Astrocyte (in vitro differentiated cells and primary cell): ENCODE measurements at regions not wholly inside any gene's neighbourhood (a gene's known extent, or its start where the extent isn't known, plus 50 kb on each side); places are given as distances from the start of the nearest gene placed in this dataset.
"Not testable (repeated sequence)": the region's sequence is repeated elsewhere in the genome, so short reads cannot be mapped to it uniquely, and the experiment has no call there.

Experiments used
- DNase-seq: peaks from one replicate; pipeline ENCODE4 v3.0.0-alpha.2; 2010; ENCODE audit warnings: low read depth
- FAIRE-seq: peaks from 2 replicates; lab custom pipeline; 2011; peaks lifted over from hg19 to GRCh38; lab: Jason Lieb, UNC
- H2AFZ ChIP-seq: 2 replicates; pipeline ENCODE4 v1.6.0; 2012; ENCODE audit warnings: low read depth, low read length, inconsistent platforms
- H3K27ac ChIP-seq: 2 replicates; pipeline ENCODE4 v1.5.1; 2011; ENCODE audit warnings: low read depth, low read length, inconsistent platforms
- H3K27me3 ChIP-seq: 2 replicates; pipeline ENCODE4 v1.6.0; 2011; ENCODE audit warnings: low read length, inconsistent platforms; ENCODE audit not compliant: insufficient read depth
- H3K36me3 ChIP-seq: 2 replicates; pipeline ENCODE4 v1.5.1; 2011; ENCODE audit warnings: low read length, inconsistent platforms; ENCODE audit not compliant: insufficient read depth
- H3K4me1 ChIP-seq: 2 replicates; pipeline ENCODE4 v1.5.1; 2011; ENCODE audit warnings: low read length, inconsistent platforms; ENCODE audit not compliant: insufficient read depth
- H3K4me2 ChIP-seq: 2 replicates; pipeline ENCODE4 v1.6.0; 2012; ENCODE audit warnings: low read length, inconsistent platforms
- H3K4me3 ChIP-seq: 2 replicates; pipeline ENCODE4 v1.5.1; 2011; ENCODE audit warnings: low read depth, mild to moderate bottlenecking, low read length, inconsistent platforms; ENCODE audit not compliant: insufficient read depth
- H3K79me2 ChIP-seq: 2 replicates; pipeline ENCODE4 v1.6.0; 2012; ENCODE audit warnings: mild to moderate bottlenecking, low read length, inconsistent platforms; ENCODE audit not compliant: insufficient read depth
- H3K9ac ChIP-seq: 2 replicates; pipeline ENCODE4 v1.6.0; 2012; ENCODE audit warnings: mild to moderate bottlenecking, low read length, inconsistent platforms
- H3K9me3 ChIP-seq: 2 replicates; pipeline ENCODE4 v1.5.1; 2012; ENCODE audit warnings: low read depth, mild to moderate bottlenecking, low read length, inconsistent platforms; ENCODE audit not compliant: insufficient read depth
- H4K20me1 ChIP-seq: 2 replicates; pipeline ENCODE4 v1.6.0; 2012; ENCODE audit warnings: low read length, inconsistent platforms; ENCODE audit not compliant: insufficient read depth
- H3K27ac Mint-ChIP-seq: one replicate; pipeline ENCODE4 v1.8.0; 2021; ENCODE audit warnings: mild to moderate bottlenecking, mixed read lengths; ENCODE audit not compliant: unreplicated experiment
- H3K27me3 Mint-ChIP-seq: one replicate; pipeline ENCODE4 v1.8.0; 2021; ENCODE audit warnings: low read depth, mixed read lengths; ENCODE audit not compliant: unreplicated experiment
- H3K36me3 Mint-ChIP-seq: one replicate; pipeline ENCODE4 v1.8.0; 2021; ENCODE audit warnings: low read depth, mixed read lengths; ENCODE audit not compliant: unreplicated experiment
- H3K4me1 Mint-ChIP-seq: one replicate; pipeline ENCODE4 v1.8.0; 2021; ENCODE audit warnings: low read depth, mixed read lengths; ENCODE audit not compliant: unreplicated experiment
- H3K4me3 Mint-ChIP-seq: one replicate; pipeline ENCODE4 v1.8.0; 2021; ENCODE audit warnings: mild to moderate bottlenecking, moderate library complexity, mixed read lengths; ENCODE audit not compliant: unreplicated experiment
- H3K9me3 Mint-ChIP-seq: one replicate; pipeline ENCODE4 v1.8.0; 2021; ENCODE audit warnings: mild to moderate bottlenecking, mixed read lengths; ENCODE audit not compliant: unreplicated experiment
- EZH2 ChIP-seq: IDR thresholded peaks from 2 replicates; pipeline ENCODE4 v1.6.1; 2012; ENCODE audit warnings: mild to moderate bottlenecking, low read length, inconsistent platforms; ENCODE audit not compliant: insufficient read depth
- TF ChIP-seq, protein P1 (sequence below): IDR thresholded peaks from 2 replicates; pipeline ENCODE4 v1.5.1; 2011; ENCODE audit warnings: low read depth, mild to moderate bottlenecking, inconsistent platforms, low read length, moderate library complexity; ENCODE audit not compliant: insufficient read depth

DNA sequence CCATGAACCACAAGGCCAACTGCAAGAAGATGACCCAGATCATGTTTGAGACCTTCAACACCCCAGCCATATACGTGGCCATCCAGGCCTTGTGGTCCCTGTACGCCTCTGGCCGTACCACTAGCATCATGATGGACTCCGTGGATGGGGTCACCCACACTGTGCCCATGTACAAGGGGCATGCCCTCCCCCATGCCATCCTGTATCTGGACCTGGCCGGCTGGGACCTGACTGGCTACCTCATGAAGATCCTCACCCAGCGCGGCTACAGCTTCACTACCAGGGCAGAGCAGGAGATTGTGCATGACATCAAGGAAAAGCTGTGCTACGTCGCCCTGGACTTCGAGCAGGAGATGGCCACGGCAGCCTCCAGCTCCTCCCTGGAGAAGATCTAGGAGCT lies 153.7 kb downstream of the CAVIN4 start:
- no peak overlapping the region for H2AFZ ChIP-seq
- H3K4me1 ChIP-seq: no peaks in the 10 kb centered on the region
- Mint-ChIP-seq H3K27ac (no peak overlapping the region), H3K36me3 (no peaks in the 10 kb centered on the region), H3K9me3 (peaks cover 7% of the 10 kb centered on the region), H3K27me3 (no peaks in the 10 kb centered on the region), H3K4me3 (no peak overlapping the region), H3K4me1 (no peaks in the 10 kb centered on the region)
- H3K9ac ChIP-seq: no peak overlapping the region
- H3K36me3 ChIP-seq: no peaks in the 10 kb centered on the region
- H3K27me3 ChIP-seq: no peaks in the 10 kb centered on the region
- H4K20me1 ChIP-seq: no peaks in the 10 kb centered on the region
- FAIRE-seq (no peak), DNase-seq (no peak)
- H3K4me2 ChIP-seq: no peak overlapping the region
- H3K27ac ChIP-seq: no peak overlapping the region
- no peak overlapping the region for H3K4me3 ChIP-seq
- TF ChIP-seq, protein P1, sequence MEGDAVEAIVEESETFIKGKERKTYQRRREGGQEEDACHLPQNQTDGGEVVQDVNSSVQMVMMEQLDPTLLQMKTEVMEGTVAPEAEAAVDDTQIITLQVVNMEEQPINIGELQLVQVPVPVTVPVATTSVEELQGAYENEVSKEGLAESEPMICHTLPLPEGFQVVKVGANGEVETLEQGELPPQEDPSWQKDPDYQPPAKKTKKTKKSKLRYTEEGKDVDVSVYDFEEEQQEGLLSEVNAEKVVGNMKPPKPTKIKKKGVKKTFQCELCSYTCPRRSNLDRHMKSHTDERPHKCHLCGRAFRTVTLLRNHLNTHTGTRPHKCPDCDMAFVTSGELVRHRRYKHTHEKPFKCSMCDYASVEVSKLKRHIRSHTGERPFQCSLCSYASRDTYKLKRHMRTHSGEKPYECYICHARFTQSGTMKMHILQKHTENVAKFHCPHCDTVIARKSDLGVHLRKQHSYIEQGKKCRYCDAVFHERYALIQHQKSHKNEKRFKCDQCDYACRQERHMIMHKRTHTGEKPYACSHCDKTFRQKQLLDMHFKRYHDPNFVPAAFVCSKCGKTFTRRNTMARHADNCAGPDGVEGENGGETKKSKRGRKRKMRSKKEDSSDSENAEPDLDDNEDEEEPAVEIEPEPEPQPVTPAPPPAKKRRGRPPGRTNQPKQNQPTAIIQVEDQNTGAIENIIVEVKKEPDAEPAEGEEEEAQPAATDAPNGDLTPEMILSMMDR: no peak
- TF ChIP-seq EZH2: no peak
- H3K79me2 ChIP-seq: no peaks in the 10 kb centered on the region
- H3K9me3 ChIP-seq: no peaks in the 10 kb centered on the region

DNA sequence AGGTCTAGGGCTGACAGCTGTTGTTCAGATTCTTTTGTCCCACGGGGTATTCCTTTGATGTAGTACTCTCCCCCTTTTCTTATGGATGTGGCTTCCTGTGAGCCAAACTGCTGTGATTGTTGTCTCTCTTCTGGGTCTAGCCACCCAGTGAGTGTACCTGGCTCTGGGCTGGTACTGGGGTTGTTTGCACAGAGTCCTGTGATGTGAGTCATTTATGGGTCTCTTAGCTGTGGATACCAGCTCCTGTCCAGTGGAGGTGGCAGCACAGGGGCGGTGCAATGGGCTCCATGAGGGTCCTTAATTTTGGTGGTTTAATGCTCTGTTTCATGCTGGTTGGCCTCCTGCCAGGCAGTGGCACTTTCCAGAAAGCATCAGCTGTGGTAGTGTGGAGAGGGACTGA lies 161.3 kb downstream of the CAVIN4 start:
- H3K36me3 Mint-ChIP-seq: no peaks in the 10 kb centered on the region
- H4K20me1 ChIP-seq: no peaks in the 10 kb centered on the region
- no peak overlapping the region for H3K4me3 ChIP-seq
- FAIRE-seq (no peak), DNase-seq (no peak)
- no peaks in the 10 kb centered on the region for H3K27me3 ChIP-seq
- peaks cover 11% of the 10 kb centered on the region for H3K9me3 Mint-ChIP-seq
- no peak overlapping the region for H3K4me2 ChIP-seq
- H3K27ac ChIP-seq: no peak overlapping the region
- H3K79me2 ChIP-seq: no peaks in the 10 kb centered on the region
- H3K9me3 ChIP-seq: no peaks in the 10 kb centered on the region
- no peak overlapping the region for H2AFZ ChIP-seq
- no peaks in the 10 kb centered on the region for H3K27me3 Mint-ChIP-seq
- H3K4me3 Mint-ChIP-seq: no peak overlapping the region
- no peaks in the 10 kb centered on the region for H3K4me1 ChIP-seq
- H3K4me1 Mint-ChIP-seq: no peaks in the 10 kb centered on the region
- no peak overlapping the region for H3K27ac Mint-ChIP-seq
- no peaks in the 10 kb centered on the region for H3K36me3 ChIP-seq
- TF ChIP-seq, protein P1: no peak
- no peak for TF ChIP-seq EZH2
- H3K9ac ChIP-seq: no peak overlapping the region

DNA sequence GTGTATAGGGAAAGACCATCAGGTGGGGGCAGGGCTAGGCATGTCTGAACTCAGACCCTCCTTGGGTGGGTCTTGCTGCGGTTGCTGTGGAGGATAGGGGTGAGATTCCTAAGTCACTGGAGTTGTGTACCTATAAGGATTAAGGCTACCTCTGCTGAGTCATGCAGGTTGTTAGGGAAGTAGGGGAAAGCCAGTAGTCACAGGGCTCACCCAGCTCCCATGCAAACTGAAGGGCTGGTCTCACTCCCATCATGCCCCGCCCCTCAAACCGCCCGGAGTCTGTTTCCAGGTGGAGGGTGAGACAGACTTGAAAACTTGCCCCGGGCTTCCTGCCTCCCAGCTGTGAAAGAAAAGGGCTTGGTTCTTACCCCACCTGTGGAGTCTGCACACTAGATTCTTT lies 161.8 kb downstream of the CAVIN4 start:
- Histone ChIP-seq H3K9me3 (no peaks in the 10 kb centered on the region), H3K4me3 (no peak overlapping the region), H3K36me3 (no peaks in the 10 kb centered on the region), H3K79me2 (no peaks in the 10 kb centered on the region), H3K27me3 (no peaks in the 10 kb centered on the region), H4K20me1 (no peaks in the 10 kb centered on the region), H3K9ac (no peak overlapping the region), H3K4me1 (no peaks in the 10 kb centered on the region), H3K4me2 (no peak overlapping the region), H2AFZ (no peak overlapping the region), H3K27ac (no peak overlapping the region)
- no peak overlapping the region for H3K4me3 Mint-ChIP-seq
- no peak overlapping the region for H3K27ac Mint-ChIP-seq
- peaks cover 11% of the 10 kb centered on the region for H3K9me3 Mint-ChIP-seq
- H3K27me3 Mint-ChIP-seq: no peaks in the 10 kb centered on the region
- no peak for FAIRE-seq
- no peaks in the 10 kb centered on the region for H3K4me1 Mint-ChIP-seq
- no peak for DNase-seq
- no peak for TF ChIP-seq EZH2
- TF ChIP-seq, protein P1: no peak
- H3K36me3 Mint-ChIP-seq: no peaks in the 10 kb centered on the region

DNA sequence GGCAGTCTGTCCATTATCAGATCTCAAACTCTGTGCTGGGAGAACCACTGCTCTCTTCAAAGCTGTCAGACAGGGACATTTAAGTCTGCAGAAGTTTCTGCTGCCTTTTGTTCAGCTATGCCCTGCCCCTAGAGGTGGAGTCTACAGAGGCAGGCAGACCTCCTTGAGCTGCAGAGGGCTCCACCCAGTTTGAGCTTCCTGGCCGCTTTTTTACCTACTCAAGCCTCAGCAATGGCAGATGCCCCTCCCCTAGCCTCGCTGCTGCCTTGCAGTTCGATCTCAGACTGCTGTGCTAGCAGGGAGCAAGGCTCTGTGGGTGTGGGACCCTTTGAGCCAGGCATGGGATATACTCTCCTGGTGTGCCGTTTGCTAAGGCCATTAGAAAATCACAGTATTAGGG lies 171.1 kb downstream of the CAVIN4 start:
- not testable (repeated sequence) for H3K4me1 ChIP-seq, H4K20me1 ChIP-seq, H3K36me3 ChIP-seq, H3K79me2 ChIP-seq, H3K27ac ChIP-seq, H3K36me3 Mint-ChIP-seq, H2AFZ ChIP-seq, H3K27me3 Mint-ChIP-seq, H3K4me1 Mint-ChIP-seq, H3K9me3 ChIP-seq, H3K9ac ChIP-seq, FAIRE-seq, H3K27me3 ChIP-seq, H3K4me3 Mint-ChIP-seq, DNase-seq, H3K27ac Mint-ChIP-seq, H3K4me3 ChIP-seq, H3K4me2 ChIP-seq, H3K9me3 Mint-ChIP-seq
